SK-N-SH (cell line): ENCODE measurements at regions not wholly inside any gene's neighbourhood (a gene's known extent, or its start where the extent isn't known, plus 50 kb on each side); places are given as distances from the start of the nearest gene placed in this dataset.

Experiments
- CTCF ChIA-PET: fragments of 300-600, 350-600 bp; formaldehyde crosslinking; extraction: SDS; loops from one replicate; lab custom pipeline; 2021; lab: Yijun Ruan, JAX
- POLR2A ChIA-PET: fragments of 350-600 bp; sonication (Branson Sonifier 250); formaldehyde crosslinking; extraction: SDS; loops from one replicate; lab custom pipeline; 2020; ENCODE audit warnings: antibody characterized with exemption, inconsistent platforms; lab: Yijun Ruan, JAX
- DNase-seq: peaks from one replicate; pipeline ENCODE4 v3.0.0; 2012
- H2AFZ ChIP-seq: fragments of 200-600 bp; sonication (generic); 2 replicates; pipeline ENCODE4 v1.8.1; 2016; ENCODE audit warnings: antibody characterized with exemption, mild to moderate bottlenecking, low read depth
- H3F3A ChIP-seq: fragments of 200-600 bp; sonication (generic); replicated peaks from 2 replicates; pipeline ENCODE3; 2016; ENCODE audit warnings: antibody characterized with exemption, mild to moderate bottlenecking; ENCODE audit not compliant: insufficient read depth
- H3K27ac ChIP-seq, 2 experiments: fragments of 200-500 bp in 1 of 2; fragments of 200-600 bp in 1 of 2; sonication (Bioruptor generic) in 1 of 2; sonication (generic), shearing (Covaris generic) in 1 of 2; 2 replicates each; pipeline versions ENCODE4 v1.5.1 to v1.6.1; 2014 to 2016; ENCODE audit warnings: low read depth in 2 of 2, inconsistent platforms in 1 of 2, low read length in 1 of 2, mild to moderate bottlenecking in 1 of 2, mixed read lengths in 1 of 2
- H3K27me3 ChIP-seq: fragments of 200-600 bp; sonication (generic), shearing (Covaris generic); 2 replicates; pipeline ENCODE4 v1.6.1; 2016; ENCODE audit warnings: mixed run types; ENCODE audit not compliant: insufficient read depth
- H3K36me3 ChIP-seq, 2 experiments: fragments of 200-500 bp in 1 of 2; fragments of 200-600 bp in 1 of 2; sonication (Bioruptor generic) in 1 of 2; sonication (generic) in 1 of 2; replicated peaks in 1 of 2; 2 replicates each; pipeline versions ENCODE3 to v1.5.1; 2014 to 2016; ENCODE audit warnings: low read length in 1 of 2, mild to moderate bottlenecking in 1 of 2; ENCODE audit not compliant: insufficient read depth in 2 of 2, control insufficient read depth in 1 of 2
- H3K4me1 ChIP-seq, 2 experiments: fragments of 200-500 bp in 1 of 2; fragments of 200-600 bp in 1 of 2; sonication (Bioruptor generic) in 1 of 2; sonication (generic), shearing (Covaris generic) in 1 of 2; 2 replicates each; pipeline versions ENCODE4 v1.5.1 to v1.6.1; 2014 to 2016; ENCODE audit warnings: low read depth in 1 of 2, low read length in 1 of 2, mixed run types in 1 of 2; ENCODE audit not compliant: insufficient read depth in 2 of 2, control insufficient read depth in 1 of 2
- H3K4me2 ChIP-seq: fragments of 200-600 bp; sonication (generic), shearing (Covaris generic); 2 replicates; pipeline ENCODE4 v1.6.1; 2017; ENCODE audit warnings: mixed run types
- H3K4me3 ChIP-seq, 2 experiments: fragments of 200-500 bp in 1 of 2; fragments of 200-600 bp in 1 of 2; sonication (Bioruptor generic) in 1 of 2; sonication (generic), shearing (Covaris generic) in 1 of 2; 2 replicates each; pipeline versions ENCODE4 v1.5.1 to v1.8.1; 2014 to 2016; ENCODE audit warnings: low read depth in 2 of 2, inconsistent platforms in 1 of 2, low read length in 1 of 2, mild to moderate bottlenecking in 1 of 2, mixed read lengths in 1 of 2, moderate library complexity in 1 of 2
- H3K79me2 ChIP-seq: fragments of 200-600 bp; sonication (generic); 2 replicates; pipeline ENCODE4 v1.8.1; 2017; ENCODE audit warnings: mild to moderate bottlenecking; ENCODE audit not compliant: insufficient read depth
- H3K9ac ChIP-seq: fragments of 200-600 bp; sonication (generic); 2 replicates; pipeline ENCODE4 v1.6.1; 2017; ENCODE audit warnings: mixed run types
- H3K9me2 ChIP-seq: fragments of 200-600 bp; sonication (generic); 2 replicates; pipeline ENCODE4 v1.6.1; 2017; ENCODE audit warnings: mixed run types
- H3K9me3 ChIP-seq: fragments of 200-600 bp; sonication (generic); 2 replicates; pipeline ENCODE4 v1.6.1; 2017; ENCODE audit warnings: mixed run types, mild to moderate bottlenecking, moderate library complexity
- H4K20me1 ChIP-seq: fragments of 200-600 bp; sonication (generic); 2 replicates; pipeline ENCODE4 v1.6.1; 2017; ENCODE audit warnings: mild to moderate bottlenecking, mixed run types; ENCODE audit not compliant: insufficient read depth
- CHD2 ChIP-seq: fragments of 150-350 bp; IDR thresholded peaks from 2 replicates; pipeline ENCODE4 v1.6.1; 2018; ENCODE audit warnings: low read length; ENCODE audit not compliant: partially characterized antibody
- CTCF ChIP-seq: fragments of 200-600 bp; sonication (generic); IDR thresholded peaks from 2 replicates; pipeline ENCODE4 v1.6.1; 2017; ENCODE audit warnings: antibody characterized with exemption, mild to moderate bottlenecking, moderate library complexity
- ELF1 ChIP-seq: IDR thresholded peaks from 2 replicates; pipeline ENCODE4 v1.4.0; 2012
- FOSL2 ChIP-seq: IDR thresholded peaks from 2 replicates; pipeline ENCODE4 v1.4.0; 2012; ENCODE audit warnings: low read depth, mild to moderate bottlenecking, moderate library complexity, borderline replicate concordance
- FOXM1 ChIP-seq: IDR thresholded peaks from 2 replicates; pipeline ENCODE4 v1.4.0; 2012; ENCODE audit warnings: low read depth, mild to moderate bottlenecking
- GABPA ChIP-seq: IDR thresholded peaks from 2 replicates; pipeline ENCODE4 v1.4.0; 2012; ENCODE audit warnings: low read depth, mild to moderate bottlenecking
- JUND ChIP-seq: IDR thresholded peaks from 2 replicates; pipeline ENCODE4 v1.4.0; 2012
- MXI1 ChIP-seq: IDR thresholded peaks from 2 replicates; pipeline ENCODE4 v1.6.1; 2012; ENCODE audit warnings: mild to moderate bottlenecking, low read depth, low read length, improper control_type of control experiment
- NFIC ChIP-seq: IDR thresholded peaks from 2 replicates; pipeline ENCODE4 v1.4.0; 2012; ENCODE audit warnings: borderline replicate concordance
- NRF1 ChIP-seq: IDR thresholded peaks from 2 replicates; pipeline ENCODE4 v1.6.1; 2012; ENCODE audit warnings: low read depth, mild to moderate bottlenecking, low read length
- PBX3 ChIP-seq: IDR thresholded peaks from 2 replicates; pipeline ENCODE4; 2012
- POLR2AphosphoS5 ChIP-seq: IDR thresholded peaks from 2 replicates; pipeline ENCODE4 v1.6.1; 2012; ENCODE audit warnings: low read depth, low read length
- RCOR1 ChIP-seq: fragments of 150-350 bp; IDR thresholded peaks from 2 replicates; pipeline ENCODE4 v1.6.1; 2017; ENCODE audit warnings: antibody characterized with exemption, low read length
- REST ChIP-seq: IDR thresholded peaks from 2 replicates; pipeline ENCODE4 v1.6.1; 2012; ENCODE audit warnings: mild to moderate bottlenecking, low read depth, low read length, moderate library complexity
- SMC3 ChIP-seq: IDR thresholded peaks from 2 replicates; pipeline ENCODE4 v1.6.1; 2012; ENCODE audit warnings: low read depth, low read length, improper control_type of control experiment
- TCF12 ChIP-seq: IDR thresholded peaks from 2 replicates; pipeline ENCODE4 v1.4.0; 2012
- WGBS: methylation state at CpG from one replicate; pipeline ENCODE4 v1.1.6; 2017; ENCODE audit warnings: low lambda C conversion rate; 5-methylcytosine and 5-hydroxymethylcytosine counted together

- Histone ChIP-seq H3K27ac (no peak overlapping the region), H3K79me2 (no peaks in the 10 kb centered on the region), H3K9me2 (no peaks in the 10 kb centered on the region), H3K4me1 (no peaks in the 10 kb centered on the region), H3K9ac (no peak overlapping the region), H4K20me1 (no peaks in the 10 kb centered on the region), H3F3A (no peaks in the 10 kb centered on the region), H3K27me3 (no peaks in the 10 kb centered on the region), H3K4me2 (no peak overlapping the region)
- DNase-seq, result no peak
- POLR2A ChIA-PET, result no interaction called here
- CTCF ChIA-PET, result no interaction called here
- 18% methylated on average over 1 of the region's 1 CpG for WGBS
- TF ChIP-seq FOSL2 (no peak), ELF1 (no peak), SMC3 (no peak), PBX3 (no peak), REST (no peak), NRF1 (no peak), JUND (no peak), CTCF (no peak), CHD2 (no peak)
- TF ChIP-seq, all 33 proteins: peak for 0
- Histone ChIP-seq H3K36me3 (no peaks in the 10 kb centered on the region), H3K9me3 (no peaks in the 10 kb centered on the region), H2AFZ (no peak overlapping the region), H3K4me3 (no peak overlapping the region)
Measured at GRCh38 chr3:20380295-20380694, 194.3 kb upstream of the SGO1 start.

- ChIA-PET CTCF (interaction anchor here (0.6 kb wide), 1 partner anchor 13 kb away, joined by 3 read pairs; no protein-coding TSS in a partner anchor), POLR2A (no interaction called here)
- WGBS, result 28% methylated on average over 2 of the region's 2 CpGs
Measured at GRCh38 chr3:20378315-20378714, 192.3 kb upstream of the SGO1 start.

More at GRCh38 chr3:20378315-20378714, 192.3 kb upstream of the SGO1 start:
- Histone ChIP-seq H3K9ac (no peak overlapping the region), H3K4me3 (no peak overlapping the region), H3K79me2 (no peaks in the 10 kb centered on the region), H3K9me3 (no peaks in the 10 kb centered on the region), H2AFZ (no peak overlapping the region), H3K36me3 (no peaks in the 10 kb centered on the region), H3K27me3 (no peaks in the 10 kb centered on the region), H3K4me1 (no peaks in the 10 kb centered on the region), H3F3A (no peaks in the 10 kb centered on the region), H4K20me1 (no peaks in the 10 kb centered on the region)
- TF ChIP-seq POLR2AphosphoS5 (no peak), TCF12 (no peak), MXI1 (no peak), RCOR1 (no peak), GABPA (no peak), FOXM1 (no peak), ELF1 (no peak), NFIC (no peak)
- TF ChIP-seq, all 33 proteins: peak for 0
- no peak for DNase-seq
- Histone ChIP-seq H3K9me2 (no peaks in the 10 kb centered on the region), H3K27ac (no peak overlapping the region), H3K4me2 (no peak overlapping the region)
